Panc1 (cell line): ENCODE measurements at regions not wholly inside any gene's neighbourhood (a gene's known extent, or its start where the extent isn't known, plus 50 kb on each side); places are given as distances from the start of the nearest gene placed in this dataset.

ENCODE experiments used
- ATAC-seq: fragments of 200-7000 bp; cut with Tn5 transposase; 2 replicates; pipeline ENCODE4 v1.9.1; 2020; ENCODE audit warnings: mild to moderate bottlenecking, moderate library complexity
- BruUV-seq: library from RNA; stranded (reverse); fragments of 400-500 nt; replicated peaks from 2 replicates; lab custom pipeline; 2021; lab: Mats Ljungman, UMichigan
- CTCF ChIA-PET: fragments of 300-600 bp; sonication (Branson Sonifier 250); formaldehyde crosslinking; loops from one replicate; lab custom pipeline; 2022; ENCODE audit warnings: antibody characterized with exemption; lab: Charles Lee
- POLR2A ChIA-PET: fragments of 300-600 bp; sonication (Branson Sonifier 250); formaldehyde crosslinking; loops from one replicate; lab custom pipeline; 2022; ENCODE audit warnings: antibody characterized with exemption; lab: Charles Lee
- DNase-seq: peaks from one replicate; pipeline ENCODE4 v3.0.0-alpha.2; 2010; ENCODE audit warnings: low read depth, low spot score
- H3K27ac ChIP-seq: 2 replicates; pipeline ENCODE4 v1.5.1; 2011; ENCODE audit warnings: mild to moderate bottlenecking, low read length, inconsistent platforms
- H3K27me3 ChIP-seq: fragments of 200-500 bp; sonication (Bioruptor generic); 2 replicates; pipeline ENCODE4 v1.6.0; 2014; ENCODE audit warnings: low read length, inconsistent platforms; ENCODE audit not compliant: control insufficient read depth, insufficient read depth
- H3K36me3 ChIP-seq: fragments of 200-500 bp; sonication (Bioruptor generic); 2 replicates; pipeline ENCODE4 v1.5.1; 2014; ENCODE audit warnings: inconsistent platforms, mild to moderate bottlenecking, low read length, moderate library complexity; ENCODE audit not compliant: control insufficient read depth, insufficient read depth
- H3K4me1 ChIP-seq: 2 replicates; pipeline ENCODE4 v1.5.1; 2011; ENCODE audit warnings: inconsistent platforms, mild to moderate bottlenecking, low read length, moderate library complexity; ENCODE audit not compliant: control insufficient read depth, insufficient read depth
- H3K4me3 ChIP-seq, 2 experiments: 2 replicates each; pipeline ENCODE4 v1.5.1; 2011 to 2012; ENCODE audit warnings: low read depth in 2 of 2, low read length in 2 of 2, mild to moderate bottlenecking in 2 of 2, inconsistent platforms in 1 of 2, moderate library complexity in 1 of 2
- H3K9me3 ChIP-seq: fragments of 200-500 bp; sonication (Bioruptor generic); 2 replicates; pipeline ENCODE4 v1.5.1; 2014; ENCODE audit warnings: low read depth, mild to moderate bottlenecking, inconsistent platforms, low read length, moderate library complexity; ENCODE audit not compliant: control insufficient read depth, insufficient read depth
- CTCF ChIP-seq: fragments of 450-650 bp; IDR thresholded peaks from 2 replicates; pipeline ENCODE4 v1.5.1; 2017; ENCODE audit warnings: mild to moderate bottlenecking
- POLR2AphosphoS5 ChIP-seq: IDR thresholded peaks from 2 replicates; pipeline ENCODE4 v1.6.1; 2012; ENCODE audit warnings: mild to moderate bottlenecking, low read depth, low read length, moderate library complexity
- SIN3A ChIP-seq: IDR thresholded peaks from 2 replicates; pipeline ENCODE4 v1.6.1; 2012; ENCODE audit warnings: low read depth, mild to moderate bottlenecking, low read length, moderate library complexity, borderline replicate concordance; ENCODE audit not compliant: insufficient read depth
- TCF7L2 ChIP-seq: IDR thresholded peaks from 2 replicates; pipeline ENCODE4 v1.6.1; 2011; ENCODE audit warnings: mild to moderate bottlenecking, low read depth, low read length, inconsistent platforms
- in situ Hi-C: cut with HindIII; loops from 2 replicates; pipeline ENCODE4 v1.10.0; 2016; ENCODE audit warnings: low sequenced_read_pairs, low pct_unique_long_range_greater_than_20kb
- intact Hi-C: fragments of 100-400 bp; cut with micrococcal nuclease; formaldehyde crosslinking; loops from one replicate; pipeline ENCODE4 v1.10.0; 2022; ENCODE audit not compliant: unreplicated experiment
- TF ChIP-seq, protein P1 (sequence below), 2 experiments: IDR thresholded peaks; 2 replicates each; pipeline ENCODE4 v1.6.1; 2011 to 2012; ENCODE audit warnings: low read depth in 2 of 2, control low read depth in 1 of 2, low read length in 1 of 2, mild to moderate bottlenecking in 1 of 2, moderate library complexity in 1 of 2; ENCODE audit not compliant: insufficient read depth in 1 of 2

GRCh38 chr2:195118276-195118675 lies 538.8 kb upstream of the SLC39A10 start:
- in situ Hi-C loops = no loop called here
- Histone ChIP-seq H3K4me1 (no peaks in the 10 kb centered on the region), H3K27ac (no peak overlapping the region), H3K27me3 (no peaks in the 10 kb centered on the region), H3K36me3 (no peaks in the 10 kb centered on the region), H3K9me3 (no peaks in the 10 kb centered on the region), H3K4me3 (no peak overlapping the region)
- no TSS peak for BruUV-seq
- no peak for DNase-seq
- TF ChIP-seq SIN3A = no peak
- no peak for TF ChIP-seq TCF7L2
- no peak for TF ChIP-seq POLR2AphosphoS5
- no peak for ATAC-seq
- intact Hi-C loops = no loop called here
- CTCF ChIA-PET = no interaction called here
- POLR2A ChIA-PET = no interaction called here

DNA sequence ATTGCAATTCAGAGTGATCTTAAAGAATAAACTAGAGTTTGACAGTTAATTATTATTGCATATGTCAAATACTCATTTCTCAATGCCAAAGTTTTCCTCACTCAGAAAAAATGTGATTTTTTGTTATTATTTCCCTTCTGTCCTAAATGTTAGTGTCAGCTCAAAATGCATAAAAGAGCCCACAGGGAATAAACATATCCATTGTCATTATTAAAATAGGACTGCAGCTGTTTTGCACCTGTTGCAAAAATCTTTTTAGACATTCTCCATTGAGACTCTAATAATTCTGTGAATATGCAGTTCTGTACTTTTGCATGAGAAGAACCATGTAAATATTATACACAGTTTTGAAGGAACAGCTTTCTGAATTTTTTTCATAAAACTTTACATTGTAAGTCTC lies 540.0 kb upstream of the SLC39A10 start:
- Histone ChIP-seq H3K4me1 (no peaks in the 10 kb centered on the region), H3K27me3 (no peaks in the 10 kb centered on the region), H3K36me3 (no peaks in the 10 kb centered on the region), H3K4me3 (no peak overlapping the region), H3K9me3 (no peaks in the 10 kb centered on the region; the same call in 1 of the 2 replicates), H3K27ac (no peak overlapping the region)
- TF ChIP-seq CTCF (no peak), SIN3A (no peak), POLR2AphosphoS5 (no peak), TCF7L2 (no peak)
- TF ChIP-seq, protein P1, sequence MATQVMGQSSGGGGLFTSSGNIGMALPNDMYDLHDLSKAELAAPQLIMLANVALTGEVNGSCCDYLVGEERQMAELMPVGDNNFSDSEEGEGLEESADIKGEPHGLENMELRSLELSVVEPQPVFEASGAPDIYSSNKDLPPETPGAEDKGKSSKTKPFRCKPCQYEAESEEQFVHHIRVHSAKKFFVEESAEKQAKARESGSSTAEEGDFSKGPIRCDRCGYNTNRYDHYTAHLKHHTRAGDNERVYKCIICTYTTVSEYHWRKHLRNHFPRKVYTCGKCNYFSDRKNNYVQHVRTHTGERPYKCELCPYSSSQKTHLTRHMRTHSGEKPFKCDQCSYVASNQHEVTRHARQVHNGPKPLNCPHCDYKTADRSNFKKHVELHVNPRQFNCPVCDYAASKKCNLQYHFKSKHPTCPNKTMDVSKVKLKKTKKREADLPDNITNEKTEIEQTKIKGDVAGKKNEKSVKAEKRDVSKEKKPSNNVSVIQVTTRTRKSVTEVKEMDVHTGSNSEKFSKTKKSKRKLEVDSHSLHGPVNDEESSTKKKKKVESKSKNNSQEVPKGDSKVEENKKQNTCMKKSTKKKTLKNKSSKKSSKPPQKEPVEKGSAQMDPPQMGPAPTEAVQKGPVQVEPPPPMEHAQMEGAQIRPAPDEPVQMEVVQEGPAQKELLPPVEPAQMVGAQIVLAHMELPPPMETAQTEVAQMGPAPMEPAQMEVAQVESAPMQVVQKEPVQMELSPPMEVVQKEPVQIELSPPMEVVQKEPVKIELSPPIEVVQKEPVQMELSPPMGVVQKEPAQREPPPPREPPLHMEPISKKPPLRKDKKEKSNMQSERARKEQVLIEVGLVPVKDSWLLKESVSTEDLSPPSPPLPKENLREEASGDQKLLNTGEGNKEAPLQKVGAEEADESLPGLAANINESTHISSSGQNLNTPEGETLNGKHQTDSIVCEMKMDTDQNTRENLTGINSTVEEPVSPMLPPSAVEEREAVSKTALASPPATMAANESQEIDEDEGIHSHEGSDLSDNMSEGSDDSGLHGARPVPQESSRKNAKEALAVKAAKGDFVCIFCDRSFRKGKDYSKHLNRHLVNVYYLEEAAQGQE (IDR thresholded peaks at IDR 0.05; ENCODE audit: insufficient read depth in 1 of 2, low read depth in 2 of 2, low read length in 1 of 2) = no peak
- BruUV-seq = no TSS peak
- ATAC-seq (no peak), DNase-seq (no peak)
- ChIA-PET CTCF (no interaction called here), POLR2A (no interaction called here)
- intact Hi-C loops = no loop called here
- in situ Hi-C loops = no loop called here

- ChIA-PET POLR2A (no interaction called here), CTCF (no interaction called here)
- intact Hi-C loops = no loop called here
- no peaks in the 10 kb centered on the region; the same call in 1 of the 2 replicates for H3K9me3 ChIP-seq
- no peak overlapping the region for H3K27ac ChIP-seq
- no peak for DNase-seq
- no peaks in the 10 kb centered on the region for H3K4me1 ChIP-seq
- TF ChIP-seq TCF7L2 (no peak), CTCF (no peak)
- no peaks in the 10 kb centered on the region for H3K27me3 ChIP-seq
- no peaks in the 10 kb centered on the region for H3K36me3 ChIP-seq
- H3K4me3 ChIP-seq = no peak overlapping the region
- no TSS peak for BruUV-seq
- ATAC-seq = no peak
- in situ Hi-C loops = no loop called here
Observed at GRCh38 chr2:195115738-195116137, 541.3 kb upstream of the SLC39A10 start.
